ENCODE measurements at regions not wholly inside any gene's neighbourhood (a gene's known extent, or its start where the extent isn't known, plus 50 kb on each side); places are given as distances from the start of the nearest gene placed in this dataset.

GRCh38 chr7:13153742-13154141 lies 466.3 kb downstream of the ARL4A start:
- Mint-ChIP-seq H3K9me3 (no peaks in the 10 kb centered on the region), H3K27ac (no peak overlapping the region), H3K4me1 (ENCODE audit: low read depth in 2 of 2) (no peaks in the 10 kb centered on the region), H3K36me3 (no peaks in the 10 kb centered on the region), H3K4me3 (no peak overlapping the region), H3K27me3 (no peaks in the 10 kb centered on the region)
- no peak for DNase-seq (ENCODE audit: low spot score)
- no peak for ATAC-seq

- ATAC-seq, result no peak
- DNase-seq (ENCODE audit: low spot score), result no peak
- Mint-ChIP-seq H3K36me3 (no peaks in the 10 kb centered on the region), H3K27ac (no peak overlapping the region), H3K4me1 (ENCODE audit: low read depth in 2 of 2) (no peaks in the 10 kb centered on the region), H3K4me3 (no peak overlapping the region), H3K9me3 (no peaks in the 10 kb centered on the region), H3K27me3 (peaks cover 3 to 5% of the 10 kb centered on the region in 2 donors)
Observed at GRCh38 chr7:13155188-13155587, 467.8 kb downstream of the ARL4A start.

- Mint-ChIP-seq H3K36me3 (no peaks in the 10 kb centered on the region), H3K4me1 (ENCODE audit: low read depth in 2 of 2) (no peaks in the 10 kb centered on the region), H3K27ac (no peak overlapping the region), H3K27me3 (peaks cover 3 to 5% of the 10 kb centered on the region in 2 donors), H3K4me3 (no peak overlapping the region), H3K9me3 (no peaks in the 10 kb centered on the region)
- DNase-seq (ENCODE audit: low spot score) (no peak), ATAC-seq (no peak)
Observed at GRCh38 chr7:13159003-13159402, 471.6 kb downstream of the ARL4A start.

- Mint-ChIP-seq H3K36me3 (no peaks in the 10 kb centered on the region), H3K4me1 (ENCODE audit: low read depth in 2 of 2) (no peaks in the 10 kb centered on the region), H3K27me3 (peaks cover 3 to 7% of the 10 kb centered on the region in 2 donors), H3K4me3 (no peak overlapping the region), H3K27ac (no peak overlapping the region), H3K9me3 (peaks cover 4% of the 10 kb centered on the region)
- DNase-seq (ENCODE audit: low spot score) (no peak), ATAC-seq (no peak)
Observed at GRCh38 chr7:13159467-13160184, 472.2 kb downstream of the ARL4A start.

- H3K27me3 Mint-ChIP-seq, result peaks cover 3 to 13% of the 10 kb centered on the region in 2 donors
- DNase-seq (ENCODE audit: low spot score) (no peak), ATAC-seq (no peak)
- H3K27ac Mint-ChIP-seq, result no peak overlapping the region
- H3K4me1 Mint-ChIP-seq (ENCODE audit: low read depth in 2 of 2), result no peaks in the 10 kb centered on the region
- no peak overlapping the region for H3K4me3 Mint-ChIP-seq
- H3K36me3 Mint-ChIP-seq, result no peaks in the 10 kb centered on the region
- H3K9me3 Mint-ChIP-seq, result peaks cover 4% of the 10 kb centered on the region
Observed at GRCh38 chr7:13161125-13161524, 473.7 kb downstream of the ARL4A start.

- Mint-ChIP-seq H3K4me3 (no peak overlapping the region), H3K27me3 (peaks cover 0 to 8% of the 10 kb centered on the region in 2 donors), H3K36me3 (no peaks in the 10 kb centered on the region), H3K9me3 (peaks cover 10% of the 10 kb centered on the region), H3K4me1 (ENCODE audit: low read depth in 2 of 2) (no peaks in the 10 kb centered on the region), H3K27ac (no peak overlapping the region)
- ATAC-seq (no peak), DNase-seq (ENCODE audit: low spot score) (no peak)
Observed at GRCh38 chr7:13165854-13166253, 478.4 kb downstream of the ARL4A start.

GRCh38 chr7:13166801-13167200 lies 479.4 kb downstream of the ARL4A start:
- Mint-ChIP-seq H3K27ac (no peak overlapping the region), H3K4me1 (ENCODE audit: low read depth in 2 of 2) (no peaks in the 10 kb centered on the region), H3K9me3 (peaks cover 10% of the 10 kb centered on the region), H3K36me3 (no peaks in the 10 kb centered on the region), H3K27me3 (peaks cover 0 to 8% of the 10 kb centered on the region in 2 donors), H3K4me3 (no peak overlapping the region)
- no peak for ATAC-seq
- no peak for DNase-seq (ENCODE audit: low spot score)

- Mint-ChIP-seq H3K27me3 (peaks cover 0 to 8% of the 10 kb centered on the region in 2 donors), H3K27ac (no peak overlapping the region), H3K4me3 (no peak overlapping the region), H3K36me3 (no peaks in the 10 kb centered on the region), H3K9me3 (peaks cover 8% of the 10 kb centered on the region), H3K4me1 (ENCODE audit: low read depth in 2 of 2) (no peaks in the 10 kb centered on the region)
- no peak for ATAC-seq
- DNase-seq (ENCODE audit: low spot score), result no peak
Observed at GRCh38 chr7:13169356-13169755, 481.9 kb downstream of the ARL4A start.

GRCh38 chr7:13174991-13175390 lies 487.6 kb downstream of the ARL4A start:
- Mint-ChIP-seq H3K36me3 (no peaks in the 10 kb centered on the region), H3K4me1 (ENCODE audit: low read depth in 2 of 2) (no peaks in the 10 kb centered on the region), H3K9me3 (no peaks in the 10 kb centered on the region), H3K27ac (no peak overlapping the region), H3K4me3 (no peak overlapping the region), H3K27me3 (no peaks in the 10 kb centered on the region)
- no peak for ATAC-seq
- DNase-seq (ENCODE audit: low spot score), result no peak

- Mint-ChIP-seq H3K36me3 (no peaks in the 10 kb centered on the region), H3K27me3 (no peaks in the 10 kb centered on the region), H3K27ac (no peak overlapping the region), H3K4me1 (ENCODE audit: low read depth in 2 of 2) (no peaks in the 10 kb centered on the region), H3K4me3 (no peak overlapping the region), H3K9me3 (no peaks in the 10 kb centered on the region)
- DNase-seq (ENCODE audit: low spot score) (no peak), ATAC-seq (no peak)
Observed at GRCh38 chr7:13179011-13179582, 491.7 kb downstream of the ARL4A start.

GRCh38 chr7:13179775-13180523 lies 492.5 kb downstream of the ARL4A start:
- no peaks in the 10 kb centered on the region for H3K36me3 Mint-ChIP-seq
- no peaks in the 10 kb centered on the region for H3K27me3 Mint-ChIP-seq
- DNase-seq (ENCODE audit: low spot score) (no peak), ATAC-seq (no peak)
- no peaks in the 10 kb centered on the region for H3K9me3 Mint-ChIP-seq
- no peak overlapping the region for H3K4me3 Mint-ChIP-seq
- H3K4me1 Mint-ChIP-seq (ENCODE audit: low read depth in 2 of 2), result no peaks in the 10 kb centered on the region
- no peak overlapping the region for H3K27ac Mint-ChIP-seq

GRCh38 chr7:13181216-13181615 lies 493.8 kb downstream of the ARL4A start:
- H3K4me1 Mint-ChIP-seq (ENCODE audit: low read depth in 2 of 2), result no peaks in the 10 kb centered on the region
- H3K9me3 Mint-ChIP-seq, result no peaks in the 10 kb centered on the region
- H3K36me3 Mint-ChIP-seq, result no peaks in the 10 kb centered on the region
- H3K4me3 Mint-ChIP-seq, result no peak overlapping the region
- H3K27me3 Mint-ChIP-seq, result no peaks in the 10 kb centered on the region
- ATAC-seq (no peak), DNase-seq (ENCODE audit: low spot score) (no peak)
- H3K27ac Mint-ChIP-seq, result no peak overlapping the region

GRCh38 chr7:13185139-13185538 lies 497.7 kb downstream of the ARL4A start:
- Mint-ChIP-seq H3K4me1 (ENCODE audit: low read depth in 2 of 2) (no peaks in the 10 kb centered on the region), H3K9me3 (no peaks in the 10 kb centered on the region)
- no peak for ATAC-seq

GRCh38 chr7:13188236-13188805 lies 500.9 kb downstream of the ARL4A start:
- Mint-ChIP-seq H3K9me3 (no peaks in the 10 kb centered on the region), H3K27ac (no peak overlapping the region), H3K4me3 (no peak overlapping the region), H3K27me3 (no peaks in the 10 kb centered on the region), H3K4me1 (ENCODE audit: low read depth in 2 of 2) (no peaks in the 10 kb centered on the region), H3K36me3 (no peaks in the 10 kb centered on the region)
- DNase-seq (ENCODE audit: low spot score) (no peak), ATAC-seq (no peak)

More at GRCh38 chr7:13185139-13185538, 497.7 kb downstream of the ARL4A start:
- Mint-ChIP-seq H3K4me3 (no peak overlapping the region), H3K27ac (no peak overlapping the region), H3K36me3 (no peaks in the 10 kb centered on the region), H3K27me3 (no peaks in the 10 kb centered on the region)
- no peak for DNase-seq (ENCODE audit: low spot score)

Data from natural killer cell treated with Interleukin-12 subunit alpha and Interleukin-12 subunit beta and Interleukin-15 and Interleukin-18, amount 100 ng/mL, for 72 hours (primary cell).